Heart left ventricle (tissue), 16 donors: ENCODE measurements at regions not wholly inside any gene's neighbourhood (a gene's known extent, or its start where the extent isn't known, plus 50 kb on each side); places are given as distances from the start of the nearest gene placed in this dataset.
"Not testable (repeated sequence)": the region's sequence is repeated elsewhere in the genome, so short reads cannot be mapped to it uniquely, and the experiment has no call there.

Source experiments
- ATAC-seq, 4 donors: fragments of 200-7000 bp; cut with Tn5 transposase; one replicate each; pipeline ENCODE4 v1.9.1; 2020 to 2022; ENCODE audit warnings: moderate library complexity in 4 of 4, mild to moderate bottlenecking in 3 of 4, moderate number of reproducible peaks in 1 of 4
- DNase-seq, 5 donors: peaks; one replicate each; pipeline ENCODE4 v3.0.0-alpha.2; 2020
- H3K27ac ChIP-seq, 12 donors: fragments of 200-600 bp; sonication (generic) in 4 of 12; one replicate each; pipeline versions ENCODE4 v1.5.0 to v1.8.0; 2016 to 2022; ENCODE audit warnings: mild to moderate bottlenecking in 2 of 12
- H3K27me3 ChIP-seq, 9 donors: fragments of 200-600 bp; sonication (generic) in 2 of 9; one replicate each; pipeline versions ENCODE4 v1.5.1 to v1.8.0; 2016 to 2022; ENCODE audit warnings: mild to moderate bottlenecking in 3 of 9
- H3K36me3 ChIP-seq, 9 donors: fragments of 200-600 bp; sonication (generic) in 2 of 9; one replicate each; pipeline versions ENCODE4 v1.5.0 to v1.8.0; 2018 to 2022; ENCODE audit warnings: mild to moderate bottlenecking in 2 of 9
- H3K4me1 ChIP-seq, 12 donors: fragments of 200-600 bp; sonication (generic) in 4 of 12; one replicate each; pipeline versions ENCODE4 v1.5.0 to v1.8.0; 2016 to 2022; ENCODE audit warnings: mild to moderate bottlenecking in 3 of 12
- H3K4me3 ChIP-seq, 12 donors: fragments of 200-600 bp; sonication (generic) in 4 of 12; one replicate each; pipeline versions ENCODE4 v1.5.0 to v1.8.0; 2017 to 2022; ENCODE audit warnings: mild to moderate bottlenecking in 9 of 12, moderate library complexity in 4 of 12
- H3K9me3 ChIP-seq, 12 donors: fragments of 200-600 bp; sonication (generic) in 4 of 12; one replicate each; pipeline versions ENCODE4 v1.5.0 to v1.8.0; 2016 to 2022; ENCODE audit warnings: mild to moderate bottlenecking in 1 of 12
- POLR2A ChIP-seq, 2 donors: fragments of 450-650 bp; IDR thresholded peaks; one replicate each; pipeline ENCODE4 v1.6.1; 2017; ENCODE audit warnings: antibody characterized with exemption in 2 of 2, mild to moderate bottlenecking in 2 of 2, moderate library complexity in 2 of 2
- WGBS, 4 donors: extraction: QIAGEN DNeasy Blood & Tissue Kit in 2 of 4; methylation state at CpG; one replicate each; pipeline versions ENCODE4 v1.1.5 to v1.1.7; 2013 to 2018; 5-methylcytosine and 5-hydroxymethylcytosine counted together
- intact Hi-C, 10 donors: fragments of 100-400 bp; cut with DNase I; formaldehyde crosslinking; loops; one replicate each; pipeline versions ENCODE4 v1.11.1 to v1.14.2; 2022
- TF ChIP-seq, protein P1 (sequence below), 12 donors: fragments of 200-600 bp; sonication (generic) in 4 of 12; IDR thresholded peaks; one replicate each; pipeline versions ENCODE4 v1.5.0 to v1.8.0; 2018 to 2022; ENCODE audit warnings: antibody characterized with exemption in 12 of 12, mild to moderate bottlenecking in 5 of 12
- donor health status: ischemic (EF 13 %, LVEDD 7.1; RV severe dilation, severe dysfunction).
- donor health status: healthy with polysubstance abuse.
- donor health status: DM: no; HTN: yes; CAD: no.
- donor health status: DM: no; HTN: no; CAD: no.
- donor health status: ischemic (EF 25% LVEDD 6.9; RV normal size, moderate dysfunction).
- donor health status: ischemic (EF 25% LVEDD 5.7; RV mildly dilated, moderate dysfunction).
- donor health status: healthy.
- donor health status: DM: yes; HTN: yes; CAD: no.
- donor health status: ischemic (EF 35%, LVEDD 5.7; RV mildly dilated, moderate dysfunction).
- donor health status: nonischemic (EF 11% LVEDD 7.7; RV severe dilation, severe dysfunction).
- donor health status: DM: yes; HTN: yes; CAD: no.
- donor health status: PGD.
- donor health status: ischemic (EF 29% LVEDD 5.4; RV normal size, mild dysfunction).
- donor health status: nonischemic (EF 23%, LVEDD 6.1; RV moderate dilation, normal function).

DNA sequence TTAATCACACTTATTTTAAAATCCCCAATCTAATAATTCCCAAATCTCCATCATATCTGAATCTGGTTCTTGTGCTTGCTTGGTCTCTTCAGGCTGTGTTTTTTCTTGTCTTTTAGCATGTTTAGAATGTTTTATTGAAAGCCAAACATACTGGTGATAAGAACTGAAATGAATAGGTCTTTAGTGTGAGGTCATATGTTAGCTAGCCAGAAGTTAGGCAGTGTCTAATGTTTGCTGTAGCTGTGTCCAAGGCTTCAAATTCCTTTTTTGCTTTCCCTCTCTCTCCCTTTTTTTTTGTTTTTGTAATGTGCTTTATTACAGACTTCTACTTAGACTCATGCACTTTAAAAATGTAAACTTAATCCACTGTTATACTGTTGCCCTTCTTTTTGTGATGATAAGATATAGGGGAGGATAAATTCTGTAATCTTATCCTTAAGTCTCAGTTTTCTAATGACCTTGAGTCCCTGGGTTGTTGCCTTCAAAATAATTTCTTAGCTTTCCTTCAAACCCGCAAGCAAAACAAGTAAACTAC is 725.1 kb downstream of the BRINP3 start:
- peaks cover 0 to 10% (median 0%) of the 10 kb centered on the region in 12 donors for H3K9me3 ChIP-seq
- TF ChIP-seq, protein P1, sequence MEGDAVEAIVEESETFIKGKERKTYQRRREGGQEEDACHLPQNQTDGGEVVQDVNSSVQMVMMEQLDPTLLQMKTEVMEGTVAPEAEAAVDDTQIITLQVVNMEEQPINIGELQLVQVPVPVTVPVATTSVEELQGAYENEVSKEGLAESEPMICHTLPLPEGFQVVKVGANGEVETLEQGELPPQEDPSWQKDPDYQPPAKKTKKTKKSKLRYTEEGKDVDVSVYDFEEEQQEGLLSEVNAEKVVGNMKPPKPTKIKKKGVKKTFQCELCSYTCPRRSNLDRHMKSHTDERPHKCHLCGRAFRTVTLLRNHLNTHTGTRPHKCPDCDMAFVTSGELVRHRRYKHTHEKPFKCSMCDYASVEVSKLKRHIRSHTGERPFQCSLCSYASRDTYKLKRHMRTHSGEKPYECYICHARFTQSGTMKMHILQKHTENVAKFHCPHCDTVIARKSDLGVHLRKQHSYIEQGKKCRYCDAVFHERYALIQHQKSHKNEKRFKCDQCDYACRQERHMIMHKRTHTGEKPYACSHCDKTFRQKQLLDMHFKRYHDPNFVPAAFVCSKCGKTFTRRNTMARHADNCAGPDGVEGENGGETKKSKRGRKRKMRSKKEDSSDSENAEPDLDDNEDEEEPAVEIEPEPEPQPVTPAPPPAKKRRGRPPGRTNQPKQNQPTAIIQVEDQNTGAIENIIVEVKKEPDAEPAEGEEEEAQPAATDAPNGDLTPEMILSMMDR (IDR thresholded peaks at IDR 0.05): no peak
- no peak for TF ChIP-seq POLR2A (IDR thresholded peaks at IDR 0.05)
- ATAC-seq: no peak
- H3K36me3 ChIP-seq: no peaks in the 10 kb centered on the region
- 71 to 82% (median 78%) methylated on average over 1 of the region's 1 CpG for WGBS, 4 donors
- no peaks in the 10 kb centered on the region for H3K4me1 ChIP-seq
- no peaks in the 10 kb centered on the region for H3K27me3 ChIP-seq
- no peak overlapping the region for H3K27ac ChIP-seq
- intact Hi-C loops: no loop called here
- H3K4me3 ChIP-seq: no peak overlapping the region
- DNase-seq: no peak

DNA sequence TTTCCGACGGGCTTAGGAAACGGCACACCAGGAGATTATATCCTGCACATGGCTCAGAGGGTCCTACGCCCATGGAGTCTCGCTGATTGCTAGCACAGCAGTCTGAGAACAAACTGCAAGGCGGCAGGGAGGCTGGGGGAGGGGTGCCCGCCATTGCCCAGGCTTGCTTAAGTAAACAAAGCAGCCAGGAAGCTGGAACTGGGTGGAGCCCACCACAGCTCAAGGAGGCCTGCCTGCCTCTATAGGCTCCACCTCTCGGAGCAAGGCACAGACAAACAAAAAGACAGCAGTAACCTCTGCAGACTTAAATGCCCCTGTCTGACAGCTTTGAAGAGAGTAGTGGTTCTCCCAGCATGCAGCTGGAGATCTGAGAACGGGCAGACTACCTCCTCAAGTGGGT is 722.6 kb downstream of the BRINP3 start:
- WGBS, 4 donors: 76 to 91% (median 83%) methylated on average over 9 of the region's 9 CpGs
- DNase-seq: peak in 1 of 5 donors; percentile 25
- ATAC-seq, H3K4me3 ChIP-seq, intact Hi-C loops, H3K27me3 ChIP-seq, H3K36me3 ChIP-seq, H3K27ac ChIP-seq, H3K4me1 ChIP-seq: not testable (repeated sequence)
- peaks cover 0 to 10% (median 0%) of the 10 kb centered on the region in 12 donors for H3K9me3 ChIP-seq

DNA sequence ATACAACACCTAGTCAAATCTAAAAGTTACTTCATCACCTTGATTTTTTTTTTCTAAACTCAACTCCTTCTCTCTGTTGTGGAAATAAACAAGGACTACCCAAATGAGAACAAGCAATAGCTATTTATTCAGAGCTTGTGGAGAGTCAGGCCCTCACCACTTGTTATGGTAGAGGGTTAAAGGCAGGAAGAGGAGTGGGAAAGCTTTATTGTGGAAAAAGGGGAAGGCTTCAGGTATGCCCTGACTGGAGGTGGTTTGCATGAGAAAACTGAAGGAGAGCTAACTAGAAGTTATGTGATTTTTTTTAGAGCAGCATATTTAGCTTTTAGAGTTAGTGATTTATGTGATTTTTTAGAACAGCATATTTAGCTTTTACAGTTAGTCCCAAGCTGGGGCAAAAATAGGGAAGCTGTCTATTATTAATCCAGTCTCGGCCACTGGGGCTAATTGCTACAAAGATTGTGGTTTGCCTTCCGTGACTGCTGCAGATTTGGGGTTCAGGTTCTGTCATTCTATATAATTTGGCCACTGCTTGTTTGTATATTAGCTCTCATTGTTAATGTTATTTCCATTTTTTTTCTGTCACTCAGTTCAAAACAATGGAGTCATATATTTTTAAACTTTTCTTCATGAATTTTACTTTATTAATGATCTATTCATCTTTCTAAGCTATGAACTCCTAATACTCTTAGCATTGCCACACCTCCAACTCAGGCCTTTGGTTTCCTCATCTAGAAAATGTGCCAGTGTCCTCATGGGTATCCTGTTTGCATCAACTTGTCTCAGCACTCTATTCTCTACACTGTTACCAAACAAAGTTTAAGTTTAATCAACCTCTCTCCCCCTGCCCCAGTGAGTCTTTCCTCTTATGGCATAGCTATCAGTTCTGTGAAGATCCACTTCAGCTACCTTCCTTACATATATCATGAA is 713.0 kb downstream of the BRINP3 start:
- H3K27me3 ChIP-seq: no peaks in the 10 kb centered on the region
- intact Hi-C loops: no loop called here
- H3K36me3 ChIP-seq: no peaks in the 10 kb centered on the region
- H3K4me3 ChIP-seq: no peak overlapping the region
- WGBS, 4 donors: 67 to 83% (median 79%) methylated on average over 2 of the region's 2 CpGs
- peaks cover 0 to 11% (median 0%) of the 10 kb centered on the region in 12 donors for H3K9me3 ChIP-seq
- H3K4me1 ChIP-seq: no peaks in the 10 kb centered on the region
- H3K27ac ChIP-seq: no peak overlapping the region
- ATAC-seq: no peak
- DNase-seq: no peak
- TF ChIP-seq, protein P1 (IDR thresholded peaks at IDR 0.05): no peak
- TF ChIP-seq POLR2A (IDR thresholded peaks at IDR 0.05): no peak

DNA sequence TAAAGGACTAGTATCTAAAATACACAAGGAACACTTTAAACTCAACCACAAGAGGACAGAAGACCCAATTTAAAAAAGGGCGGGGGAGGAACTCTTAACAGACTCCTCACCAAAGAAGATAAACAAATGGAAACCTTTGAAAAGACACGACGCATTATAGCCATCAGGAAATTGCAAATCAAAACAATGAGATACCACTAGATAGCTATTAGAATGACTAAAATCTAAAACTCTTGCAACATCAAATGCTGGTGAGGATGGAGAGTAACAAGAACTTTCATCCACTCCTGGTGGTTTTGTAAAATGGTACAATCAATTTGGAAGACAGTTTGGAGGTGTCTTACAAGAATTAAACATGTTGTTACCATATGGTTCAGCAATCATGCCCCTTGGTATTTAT is 708.2 kb downstream of the BRINP3 start:
- Histone ChIP-seq H3K9me3 (peaks cover 0 to 13% (median 0%) of the 10 kb centered on the region in 12 donors), H3K4me3 (no peak overlapping the region), H3K27me3 (no peaks in the 10 kb centered on the region), H3K4me1 (no peaks in the 10 kb centered on the region), H3K36me3 (no peaks in the 10 kb centered on the region), H3K27ac (no peak overlapping the region)
- WGBS, 4 donors: 40 to 60% (median 56%) methylated on average over 3 of the region's 3 CpGs
- TF ChIP-seq, protein P1 (IDR thresholded peaks at IDR 0.05): no peak
- TF ChIP-seq POLR2A (IDR thresholded peaks at IDR 0.05): no peak
- intact Hi-C loops: no loop called here
- DNase-seq (no peak), ATAC-seq (no peak)
